Raji (cell line): ENCODE measurements at regions not wholly inside any gene's neighbourhood (a gene's known extent, or its start where the extent isn't known, plus 50 kb on each side); places are given as distances from the start of the nearest gene placed in this dataset.

Experiments used
- POLR2A ChIP-seq: IDR thresholded peaks from 2 replicates; pipeline ENCODE4 v1.6.1; 2011; ENCODE audit warnings: low read depth, low read length, control low read depth; ENCODE audit not compliant: insufficient read depth

- TF ChIP-seq POLR2A: no peak
Measured at GRCh38 chr7:155234158-155234492, 63.6 kb upstream of the INSIG1 start.

DNA sequence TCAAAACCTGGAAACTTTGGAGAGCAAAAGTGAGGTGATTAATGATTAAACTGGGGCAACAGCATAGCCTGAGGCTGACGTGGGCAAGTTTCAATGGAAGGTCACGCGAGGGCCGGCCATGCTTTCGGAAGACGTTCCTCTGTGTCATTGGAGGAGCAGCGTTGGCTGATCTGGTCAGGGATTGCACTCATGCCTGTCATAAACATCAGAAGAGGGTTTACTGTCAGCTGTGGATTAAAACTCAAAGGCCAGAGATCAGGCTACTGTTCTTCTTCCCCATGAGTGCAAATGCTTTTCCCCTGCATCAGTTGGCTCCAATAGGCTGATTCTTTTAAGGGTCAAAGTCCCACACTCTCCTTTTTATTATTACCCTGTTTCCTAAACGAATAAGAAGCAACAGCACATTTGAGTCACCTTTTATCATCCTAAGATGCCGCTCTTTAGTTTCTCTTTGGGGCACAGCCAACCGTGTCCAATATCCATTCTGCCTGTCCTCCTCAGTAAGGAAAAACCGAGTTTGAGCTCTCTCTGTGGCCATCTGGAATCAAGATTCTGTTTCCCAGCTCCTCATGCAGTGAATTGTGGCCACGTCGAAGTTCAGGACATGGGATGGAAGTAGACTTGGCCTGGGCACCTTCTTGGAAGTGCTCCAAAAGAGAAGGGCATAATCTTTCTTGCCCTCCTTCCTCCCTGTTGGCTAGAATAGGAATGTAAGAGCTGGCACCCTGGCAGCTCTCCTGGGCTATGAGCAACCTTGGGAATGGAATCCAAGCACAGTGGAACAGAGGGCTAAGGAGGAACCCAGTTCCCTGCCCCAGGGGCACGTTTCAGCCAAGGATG, 62.5 kb upstream of the INSIG1 start:
- TF ChIP-seq POLR2A: no peak

- no peak for TF ChIP-seq POLR2A
Measured at GRCh38 chr7:155236386-155236785, 61.3 kb upstream of the INSIG1 start.

GRCh38 chr7:155237297-155237696, 60.4 kb upstream of the INSIG1 start:
- TF ChIP-seq POLR2A: no peak

DNA sequence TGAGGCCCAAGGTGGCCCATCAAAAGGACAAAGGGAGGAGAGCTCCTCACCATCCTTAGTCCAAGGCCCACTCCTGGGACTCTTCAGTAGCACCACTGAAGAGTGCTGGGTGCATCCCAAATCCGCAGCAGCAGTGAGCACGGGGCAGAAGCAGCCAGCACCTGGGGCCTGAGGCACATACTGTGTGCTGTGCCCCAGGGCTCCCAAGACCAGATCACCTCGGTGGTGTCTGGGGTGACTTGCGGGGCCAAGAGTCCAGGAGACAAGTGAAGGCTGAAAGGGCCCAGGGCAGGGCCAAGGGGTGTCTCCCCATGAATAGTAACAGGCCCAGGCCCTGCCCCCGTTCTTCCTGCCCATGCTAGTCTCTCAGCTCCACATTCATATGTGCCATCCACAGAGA, 59.9 kb upstream of the INSIG1 start:
- TF ChIP-seq POLR2A: no peak

GRCh38 chr7:155244675-155245074, 53.0 kb upstream of the INSIG1 start:
- TF ChIP-seq POLR2A: no peak

- TF ChIP-seq POLR2A: no peak
Measured at GRCh38 chr7:155247479-155248365, 50.0 kb upstream of the INSIG1 start.
